ENCODE measurements at regions not wholly inside any gene's neighbourhood (a gene's known extent, or its start where the extent isn't known, plus 50 kb on each side); places are given as distances from the start of the nearest gene placed in this dataset.
"Not testable (repeated sequence)": the region's sequence is repeated elsewhere in the genome, so short reads cannot be mapped to it uniquely, and the experiment has no call there.

- H3K18ac ChIP-seq (ENCODE audit: extremely low read depth, low read length); H4K8ac ChIP-seq (ENCODE audit: extremely low read depth, insufficient read depth, low read length); H2BK5ac ChIP-seq (ENCODE audit: low read depth, low read length); H3K36me3 ChIP-seq (ENCODE audit: control insufficient read depth in 2 of 4, insufficient read depth in 4 of 4, low read length in 3 of 4); H2BK120ac ChIP-seq (replicated peaks; ENCODE audit: low read depth, low read length); H3K23me2 ChIP-seq (ENCODE audit: low read depth, low read length); H2BK12ac ChIP-seq (ENCODE audit: low read depth, low read length); H2AK5ac ChIP-seq (ENCODE audit: low read depth, low read length); H3K27me3 ChIP-seq (replicated peaks in 1 of 4; ENCODE audit: control insufficient read depth in 3 of 4, extremely low read depth in 1 of 4, insufficient read depth in 3 of 4, low read length in 3 of 4); H3K14ac ChIP-seq (ENCODE audit: insufficient read length); H3K9ac ChIP-seq (replicated peaks in 1 of 4; ENCODE audit: extremely low read depth in 1 of 4, low read depth in 3 of 4, low read length in 3 of 4); H3K23ac ChIP-seq (ENCODE audit: insufficient read length); H4K91ac ChIP-seq (replicated peaks; ENCODE audit: insufficient read length, low read length); CTCF ChIA-PET (ENCODE audit: partially characterized antibody); H4K5ac ChIP-seq (ENCODE audit: insufficient read length, low read depth, low read length); POLR2A ChIA-PET (ENCODE audit: partially characterized antibody); H2BK15ac ChIP-seq (ENCODE audit: low read length); H2AFZ ChIP-seq (ENCODE audit: low read length); FAIRE-seq; H3K56ac ChIP-seq (replicated peaks; ENCODE audit: insufficient read length, low read depth, low read length); H3K79me1 ChIP-seq (ENCODE audit: low read depth, low read length); H3K27ac ChIP-seq (ENCODE audit: low read depth, low read length); DNase-seq (ENCODE audit: low read depth in 1 of 2, low spot score in 2 of 2); H3K4ac ChIP-seq (replicated peaks; ENCODE audit: insufficient read length, low read depth, low read length); H4K20me1 ChIP-seq (replicated peaks in 1 of 2; ENCODE audit: control insufficient read depth in 1 of 2, insufficient read depth in 2 of 2, low read length in 2 of 2); H2BK20ac ChIP-seq (ENCODE audit: low read length); H3K79me2 ChIP-seq (ENCODE audit: control insufficient read depth in 1 of 2, insufficient read depth in 2 of 2, low read length in 2 of 2); H3K4me2 ChIP-seq (ENCODE audit: insufficient read depth in 1 of 2, low read depth in 2 of 2, low read length in 2 of 2); H3K9me3 ChIP-seq (ENCODE audit: insufficient read depth in 2 of 2, low read depth in 1 of 2, low read length in 1 of 2); H3K4me3 ChIP-seq (ENCODE audit: extremely low read depth in 1 of 4, insufficient read depth in 2 of 4, low read depth in 3 of 4, low read length in 4 of 4); H3K4me1 ChIP-seq (replicated peaks in 1 of 4; ENCODE audit: control insufficient read depth in 3 of 4, insufficient read depth in 4 of 4, low read length in 3 of 4): not testable (repeated sequence)
- WGBS, 2 experiments (ENCODE audit: extremely low coverage in 1 of 2, insufficient coverage in 1 of 2, insufficient read length in 1 of 2, insufficient replicate concordance in 2 of 2, low coverage in 1 of 2, low lambda C conversion rate in 2 of 2, missing lambda C conversion rate in 1 of 2) = 86% methylated on average over 3 of the region's 3 CpGs; no CpG with 5 or more reads in 1 of the 2 experiments
Observed at GRCh38 chr6:142998739-142999138, 53.8 kb upstream of the HIVEP2 start.
